PC-3 (cell line): ENCODE measurements at regions not wholly inside any gene's neighbourhood (a gene's known extent, or its start where the extent isn't known, plus 50 kb on each side); places are given as distances from the start of the nearest gene placed in this dataset.

ENCODE experiments used
- ATAC-seq: fragments of 200-7000 bp; cut with Tn5 transposase; 2 replicates; pipeline ENCODE4 v1.9.1; 2020; ENCODE audit warnings: mild to moderate bottlenecking, moderate library complexity
- BruUV-seq: library from RNA; stranded (reverse); fragments of 400-500 nt; replicated peaks from 2 replicates; lab custom pipeline; 2021; lab: Mats Ljungman, UMichigan
- CTCF ChIA-PET: fragments of 300-600 bp; sonication (Branson Sonifier 250); formaldehyde crosslinking; loops from one replicate; lab custom pipeline; 2022; ENCODE audit warnings: antibody characterized with exemption; lab: Charles Lee
- POLR2A ChIA-PET: fragments of 300-600 bp; sonication (Branson Sonifier 250); formaldehyde crosslinking; loops from one replicate; lab custom pipeline; 2022; ENCODE audit warnings: antibody characterized with exemption; ENCODE audit not compliant: unreplicated experiment; lab: Charles Lee
- DNase-seq: peaks from one replicate; pipeline ENCODE4 v3.0.0-alpha.2; 2015
- H2AFZ ChIP-seq: fragments of 300-600 bp; sonication (generic); 2 replicates; pipeline ENCODE4 v1.6.0; 2016; ENCODE audit warnings: antibody characterized with exemption, low read length
- H3F3A ChIP-seq: fragments of 300-600 bp; sonication (generic); one replicate; pipeline ENCODE4 v1.6.0; 2017; ENCODE audit warnings: antibody characterized with exemption, low read length, control low read depth, mild to moderate bottlenecking; ENCODE audit not compliant: unreplicated experiment
- H3K27ac ChIP-seq: fragments of 300-600 bp; sonication (generic); 2 replicates; pipeline ENCODE4 v1.5.1; 2016; ENCODE audit warnings: mild to moderate bottlenecking, low read length
- H3K27me3 ChIP-seq: fragments of 300-600 bp; sonication (generic); 2 replicates; pipeline ENCODE4 v1.6.1; 2016; ENCODE audit warnings: low read length, mixed read lengths
- H3K36me3 ChIP-seq: fragments of 300-600 bp; sonication (generic); 2 replicates; pipeline ENCODE4 v1.6.1; 2016; ENCODE audit warnings: low read depth, mixed run types, low read length, mixed read lengths
- H3K4me1 ChIP-seq: fragments of 300-600 bp; sonication (generic); 2 replicates; pipeline ENCODE4 v1.5.1; 2016; ENCODE audit warnings: low read length; ENCODE audit not compliant: insufficient read depth
- H3K4me2 ChIP-seq: fragments of 300-600 bp; sonication (generic); 2 replicates; pipeline ENCODE4 v1.6.0; 2016; ENCODE audit warnings: low read length
- H3K4me3 ChIP-seq: fragments of 300-600 bp; sonication (generic); 2 replicates; pipeline ENCODE4 v1.5.1; 2016; ENCODE audit warnings: mild to moderate bottlenecking, low read length, mixed read lengths
- H3K79me2 ChIP-seq: fragments of 300-600 bp; sonication (generic); 2 replicates; pipeline ENCODE4 v1.6.1; 2017; ENCODE audit warnings: low read length, mixed read lengths
- H3K9ac ChIP-seq: fragments of 300-600 bp; sonication (generic); 2 replicates; pipeline ENCODE4 v1.6.0; 2016; ENCODE audit warnings: mild to moderate bottlenecking, low read length
- H3K9me2 ChIP-seq: fragments of 300-600 bp; sonication (generic); replicated peaks from 2 replicates; pipeline ENCODE4 v1.6.1; 2016; ENCODE audit warnings: mixed run types, low read length, mixed read lengths
- H3K9me3 ChIP-seq: fragments of 300-600 bp; sonication (generic); 2 replicates; pipeline ENCODE4 v1.6.1; 2016; ENCODE audit warnings: low read length, mixed read lengths
- H4K20me1 ChIP-seq: fragments of 300-600 bp; sonication (generic); 2 replicates; pipeline ENCODE4 v1.6.1; 2016; ENCODE audit warnings: low read length, mixed read lengths
- CTCF ChIP-seq: fragments of 300-600 bp; sonication (generic); conservative IDR thresholded peaks from 2 replicates; pipeline ENCODE4 v1.5.1; 2017; ENCODE audit warnings: antibody characterized with exemption, low read depth, mild to moderate bottlenecking, low read length
- EZH2 ChIP-seq: fragments of 300-600 bp; sonication (generic); IDR thresholded peaks from one replicate; pipeline ENCODE4 v1.6.1; 2017; ENCODE audit warnings: antibody characterized with exemption, mild to moderate bottlenecking, low read length; ENCODE audit not compliant: unreplicated experiment
- EZH2phosphoT487 ChIP-seq: fragments of 300-600 bp; sonication (generic); IDR thresholded peaks from 2 replicates; pipeline ENCODE4 v1.6.1; 2018; ENCODE audit warnings: mild to moderate bottlenecking, antibody characterized with exemption, low read length, borderline replicate concordance
- intact Hi-C: fragments of 100-400 bp; cut with micrococcal nuclease; formaldehyde crosslinking; loops from 2 replicates; pipeline ENCODE4 v1.9.0; 2023

- ChIA-PET CTCF (no interaction called here), POLR2A (no interaction called here)
Observed at GRCh38 chr18:66761166-66761565, 157.3 kb upstream of the CDH19 start.

DNA sequence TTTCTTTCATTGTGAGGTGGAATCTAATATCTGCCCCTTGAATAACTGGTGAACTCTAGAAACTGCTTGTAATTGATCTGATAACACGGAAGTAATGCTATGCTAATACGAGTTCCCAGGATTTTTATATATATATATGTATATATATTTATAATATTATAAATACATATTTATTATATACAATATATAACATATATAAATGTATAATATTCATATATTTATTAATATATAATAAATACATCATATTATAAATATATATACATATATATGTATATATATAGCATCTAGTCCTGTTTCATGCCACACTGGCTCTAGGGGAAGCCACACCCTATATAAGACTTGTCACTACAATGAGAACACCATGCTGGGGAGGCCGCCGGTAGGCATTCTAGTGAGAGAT lies 156.7 kb upstream of the CDH19 start:
- Histone ChIP-seq H3K9ac (no peak overlapping the region), H3K27me3 (no peaks in the 10 kb centered on the region), H3K4me1 (no peaks in the 10 kb centered on the region), H3K27ac (no peak overlapping the region), H3K4me3 (no peak overlapping the region), H3F3A (no peaks in the 10 kb centered on the region), H3K4me2 (no peak overlapping the region), H2AFZ (no peak overlapping the region), H3K9me2 (no peaks in the 10 kb centered on the region), H4K20me1 (no peaks in the 10 kb centered on the region), H3K79me2 (no peaks in the 10 kb centered on the region), H3K9me3 (no peaks in the 10 kb centered on the region), H3K36me3 (no peaks in the 10 kb centered on the region)
- BruUV-seq = no TSS peak
- DNase-seq (no peak), ATAC-seq (no peak)
- intact Hi-C loops = no loop called here
- POLR2A ChIA-PET = no interaction called here
- CTCF ChIA-PET = no interaction called here
- no peak for TF ChIP-seq EZH2
- TF ChIP-seq EZH2phosphoT487 = no peak
- no peak for TF ChIP-seq CTCF

More at GRCh38 chr18:66761166-66761565, 157.3 kb upstream of the CDH19 start:
- DNase-seq (no peak), ATAC-seq (no peak)
- intact Hi-C loops = no loop called here
- no peaks in the 10 kb centered on the region for H3K4me1 ChIP-seq
- H3F3A ChIP-seq = no peaks in the 10 kb centered on the region
- no peaks in the 10 kb centered on the region for H3K9me3 ChIP-seq
- H4K20me1 ChIP-seq = no peaks in the 10 kb centered on the region
- H3K27me3 ChIP-seq = no peaks in the 10 kb centered on the region
- TF ChIP-seq EZH2phosphoT487 (no peak), EZH2 (no peak)
- H3K9me2 ChIP-seq = no peaks in the 10 kb centered on the region
- H2AFZ ChIP-seq = no peak overlapping the region
- H3K36me3 ChIP-seq = no peaks in the 10 kb centered on the region
- no peak overlapping the region for H3K4me2 ChIP-seq
- H3K27ac ChIP-seq = no peak overlapping the region
- H3K9ac ChIP-seq = no peak overlapping the region
- BruUV-seq = no TSS peak
- H3K4me3 ChIP-seq = no peak overlapping the region
- H3K79me2 ChIP-seq = no peaks in the 10 kb centered on the region

DNA sequence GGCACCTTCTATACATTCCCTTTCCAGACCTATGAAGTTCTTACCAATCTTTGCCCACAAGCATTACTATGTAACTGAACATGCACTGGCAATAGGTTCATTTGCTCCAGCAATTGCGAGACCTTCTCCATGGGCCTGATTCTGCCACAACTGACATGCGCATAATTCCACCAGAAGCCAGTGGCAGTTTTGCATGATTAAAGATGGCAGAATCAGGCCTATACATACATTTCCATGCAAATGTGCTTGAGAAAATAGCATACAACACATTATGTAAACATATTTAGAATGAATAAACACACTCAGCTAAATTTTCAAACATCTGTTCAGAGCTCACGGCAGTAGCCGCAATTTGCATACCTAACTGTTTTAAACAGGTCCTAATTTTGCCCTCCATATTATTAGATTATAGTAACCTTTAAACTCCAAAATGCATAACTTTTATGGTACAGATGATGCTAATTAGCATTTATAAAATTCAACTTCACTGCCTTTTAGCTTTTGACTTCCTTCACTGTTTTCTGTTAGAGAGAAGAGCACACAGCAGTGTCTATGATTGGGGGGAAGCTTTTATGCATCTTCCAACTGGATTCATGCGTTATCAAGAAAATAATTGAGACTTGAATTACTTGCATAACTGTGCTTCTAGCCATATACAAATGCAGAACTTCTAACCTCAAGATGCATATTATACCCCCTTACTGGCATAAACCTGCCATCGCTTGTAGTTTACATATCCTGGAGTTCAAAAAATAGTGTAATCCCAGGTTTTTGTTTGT lies 155.3 kb upstream of the CDH19 start:
- Histone ChIP-seq H3K4me3 (no peak overlapping the region), H3K9ac (no peak overlapping the region), H3K4me2 (no peak overlapping the region), H3K79me2 (no peaks in the 10 kb centered on the region), H4K20me1 (no peaks in the 10 kb centered on the region), H3K36me3 (no peaks in the 10 kb centered on the region), H3K4me1 (no peaks in the 10 kb centered on the region), H2AFZ (no peak overlapping the region), H3F3A (no peaks in the 10 kb centered on the region), H3K9me2 (no peaks in the 10 kb centered on the region), H3K27me3 (no peaks in the 10 kb centered on the region), H3K9me3 (no peaks in the 10 kb centered on the region), H3K27ac (no peak overlapping the region)
- DNase-seq = no peak
- intact Hi-C loops = no loop called here
- TF ChIP-seq EZH2phosphoT487 (no peak), EZH2 (no peak), CTCF (no peak)
- BruUV-seq = no TSS peak
- POLR2A ChIA-PET = no interaction called here
- no peak for ATAC-seq
- CTCF ChIA-PET = no interaction called here
